Kidney (tissue), 13 donors: ENCODE measurements at regions not wholly inside any gene's neighbourhood (a gene's known extent, or its start where the extent isn't known, plus 50 kb on each side); places are given as distances from the start of the nearest gene placed in this dataset.
A peak's percentile ranks its signal among the peaks of the same experiment; 100 is the strongest.

Experiments used
- DNase-seq, 5 donors: peaks; one replicate each; pipeline ENCODE4 v3.0.0-alpha.2; 2013 to 2020
- FAIRE-seq: peaks from 2 replicates; lab custom pipeline; 2012; peaks lifted over from hg19 to GRCh38; lab: Jason Lieb, UNC
- H3K27ac ChIP-seq, 2 donors: one replicate each; pipeline ENCODE4 v1.7.0; 2013; ENCODE audit warnings: low read depth in 2 of 2, low read length in 2 of 2, inconsistent platforms in 1 of 2
- H3K27me3 ChIP-seq: one replicate; pipeline ENCODE4 v1.7.1; 2013; ENCODE audit warnings: low read length, inconsistent platforms; ENCODE audit not compliant: control insufficient read depth, insufficient read depth
- H3K36me3 ChIP-seq, 3 donors: one replicate each; pipeline versions ENCODE4 v1.7.0 to v1.7.1; 2013; ENCODE audit warnings: low read length in 3 of 3, control low read depth in 1 of 3, inconsistent platforms in 1 of 3; ENCODE audit not compliant: insufficient read depth in 3 of 3, control insufficient read depth in 2 of 3
- H3K4me1 ChIP-seq, 3 donors: one replicate each; pipeline versions ENCODE4 v1.7.0 to v1.7.1; 2013; ENCODE audit warnings: low read length in 3 of 3, inconsistent platforms in 1 of 3, low read depth in 1 of 3; ENCODE audit not compliant: control insufficient read depth in 2 of 3, insufficient read depth in 2 of 3
- H3K4me3 ChIP-seq, 3 donors: one replicate each; pipeline versions ENCODE4 v1.7.0 to v1.8.1; 2013; ENCODE audit warnings: low read length in 3 of 3, control low read depth in 1 of 3, inconsistent platforms in 1 of 3
- H3K9ac ChIP-seq, 3 donors: one replicate each; pipeline versions ENCODE4 v1.7.0 to v1.7.1; 2013; ENCODE audit warnings: low read length in 3 of 3, control low read depth in 1 of 3, inconsistent platforms in 1 of 3
- H3K9me3 ChIP-seq, 3 donors: one replicate each; pipeline versions ENCODE4 v1.7.0 to v1.7.1; 2013; ENCODE audit warnings: low read length in 3 of 3, control low read depth in 1 of 3, inconsistent platforms in 1 of 3; ENCODE audit not compliant: control insufficient read depth in 2 of 3, insufficient read depth in 1 of 3
- CTCF ChIP-seq: IDR thresholded peaks from 3 replicates; pipeline ENCODE4 v1.5.1; 2012; ENCODE audit warnings: mild to moderate bottlenecking, moderate library complexity, borderline replicate concordance; ENCODE audit not compliant: insufficient read depth; ENCODE audit errors: extremely low read depth
- intact Hi-C: fragments of 100-400 bp; cut with DNase I; formaldehyde crosslinking; loops from one replicate; pipeline ENCODE4 v1.11.1; 2022
- donor health status: control.
- donor health status: control.
- donor health status: control.
- donor health status: control.
- donor health status: control.
- donor health status: DM: yes; HTN: yes; CAD: no.
- donor health status: Normal renal cell carcinoma (clear cell type).

GRCh38 chr21:23531444-23531843 lies 2075.8 kb downstream of the MRPL39 start:
- Histone ChIP-seq H3K4me3 (no peak overlapping the region), H3K27me3 (no peaks in the 10 kb centered on the region), H3K27ac (no peak overlapping the region), H3K36me3 (no peaks in the 10 kb centered on the region), H3K9me3 (no peaks in the 10 kb centered on the region), H3K4me1 (no peaks in the 10 kb centered on the region), H3K9ac (no peak overlapping the region)
- no peak for TF ChIP-seq CTCF
- FAIRE-seq, result no peak
- no peak for DNase-seq
- intact Hi-C loops, result no loop called here

GRCh38 chr21:23524685-23525084 lies 2082.6 kb downstream of the MRPL39 start:
- Histone ChIP-seq H3K4me1 (no peaks in the 10 kb centered on the region), H3K4me3 (no peak overlapping the region), H3K27ac (no peak overlapping the region), H3K9ac (no peak overlapping the region), H3K36me3 (no peaks in the 10 kb centered on the region), H3K27me3 (no peaks in the 10 kb centered on the region), H3K9me3 (peaks cover 0 to 3% (median 0%) of the 10 kb centered on the region in 3 donors)
- FAIRE-seq (no peak), DNase-seq (no peak)
- TF ChIP-seq CTCF, result no peak
- intact Hi-C loops, result no loop called here

GRCh38 chr21:23522751-23523150 lies 2084.5 kb downstream of the MRPL39 start:
- DNase-seq, result peak in 1 of 5 donors; percentile 3
- intact Hi-C loops, result no loop called here

More at GRCh38 chr21:23522751-23523150, 2084.5 kb downstream of the MRPL39 start:
- no peak for FAIRE-seq
- Histone ChIP-seq H3K9me3 (peaks cover 0 to 4% (median 0%) of the 10 kb centered on the region in 3 donors), H3K27ac (no peak overlapping the region), H3K4me3 (no peak overlapping the region), H3K36me3 (no peaks in the 10 kb centered on the region), H3K4me1 (no peaks in the 10 kb centered on the region), H3K27me3 (no peaks in the 10 kb centered on the region), H3K9ac (no peak overlapping the region)
- no peak for TF ChIP-seq CTCF
